Sigmoid colon (tissue), 4 donors: ENCODE measurements at regions not wholly inside any gene's neighbourhood (a gene's known extent, or its start where the extent isn't known, plus 50 kb on each side); places are given as distances from the start of the nearest gene placed in this dataset.

ENCODE experiments used
- EP300 ChIP-seq, 4 donors: sonication (generic); formaldehyde crosslinking; IDR thresholded peaks; one replicate each; pipeline ENCODE4 v1.6.1; 2017; ENCODE audit warnings: antibody characterized with exemption in 4 of 4
- POLR2A ChIP-seq, 2 donors: fragments of 450-650 bp; IDR thresholded peaks; one replicate each; pipeline ENCODE4 v1.6.1; 2016; ENCODE audit warnings: antibody characterized with exemption in 2 of 2, mild to moderate bottlenecking in 2 of 2, moderate library complexity in 2 of 2
- TF ChIP-seq, protein P1 (sequence below), 4 experiments: fragments of 450-650 bp in 3 of 4; fragments of 200-600 bp in 1 of 4; IDR thresholded peaks; one replicate each; pipeline ENCODE4 v1.5.1; 2016 to 2019; ENCODE audit warnings: antibody characterized with exemption in 4 of 4, mild to moderate bottlenecking in 3 of 4, moderate library complexity in 2 of 4

DNA sequence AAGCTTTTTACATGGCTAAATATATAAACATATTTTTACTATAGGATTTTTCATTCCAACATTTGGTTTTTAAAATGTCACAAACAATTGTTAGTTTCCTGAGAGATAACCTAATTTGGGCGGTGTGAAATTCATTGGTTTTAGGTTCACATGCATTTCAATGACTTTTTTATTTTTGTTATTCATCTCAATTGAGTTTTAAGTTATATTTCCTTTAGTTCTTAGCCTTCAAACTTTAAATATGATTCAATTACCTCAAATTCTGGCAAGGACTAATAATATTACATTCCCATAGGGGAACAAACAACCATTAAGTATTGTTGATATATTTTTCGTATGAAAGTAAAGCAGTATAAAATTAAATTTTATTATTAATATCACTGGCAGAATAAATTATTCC lies 265.3 kb downstream of the SLITRK6 start:
- TF ChIP-seq EP300 (IDR thresholded peaks at IDR 0.05), result no peak
- TF ChIP-seq, protein P1, sequence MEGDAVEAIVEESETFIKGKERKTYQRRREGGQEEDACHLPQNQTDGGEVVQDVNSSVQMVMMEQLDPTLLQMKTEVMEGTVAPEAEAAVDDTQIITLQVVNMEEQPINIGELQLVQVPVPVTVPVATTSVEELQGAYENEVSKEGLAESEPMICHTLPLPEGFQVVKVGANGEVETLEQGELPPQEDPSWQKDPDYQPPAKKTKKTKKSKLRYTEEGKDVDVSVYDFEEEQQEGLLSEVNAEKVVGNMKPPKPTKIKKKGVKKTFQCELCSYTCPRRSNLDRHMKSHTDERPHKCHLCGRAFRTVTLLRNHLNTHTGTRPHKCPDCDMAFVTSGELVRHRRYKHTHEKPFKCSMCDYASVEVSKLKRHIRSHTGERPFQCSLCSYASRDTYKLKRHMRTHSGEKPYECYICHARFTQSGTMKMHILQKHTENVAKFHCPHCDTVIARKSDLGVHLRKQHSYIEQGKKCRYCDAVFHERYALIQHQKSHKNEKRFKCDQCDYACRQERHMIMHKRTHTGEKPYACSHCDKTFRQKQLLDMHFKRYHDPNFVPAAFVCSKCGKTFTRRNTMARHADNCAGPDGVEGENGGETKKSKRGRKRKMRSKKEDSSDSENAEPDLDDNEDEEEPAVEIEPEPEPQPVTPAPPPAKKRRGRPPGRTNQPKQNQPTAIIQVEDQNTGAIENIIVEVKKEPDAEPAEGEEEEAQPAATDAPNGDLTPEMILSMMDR (IDR thresholded peaks at IDR 0.05), result no peak
- no peak for TF ChIP-seq POLR2A (IDR thresholded peaks at IDR 0.05)
